SHP77 (cell line): ENCODE measurements at regions not wholly inside any gene's neighbourhood (a gene's known extent, or its start where the extent isn't known, plus 50 kb on each side); places are given as distances from the start of the nearest gene placed in this dataset.
"Not testable (repeated sequence)": the region's sequence is repeated elsewhere in the genome, so short reads cannot be mapped to it uniquely, and the experiment has no call there.

Experiments used
- DNase-seq, 2 experiments: peaks; one replicate each; lab custom pipeline; 2025; lab: John Stamatoyannopoulos, UW

DNA sequence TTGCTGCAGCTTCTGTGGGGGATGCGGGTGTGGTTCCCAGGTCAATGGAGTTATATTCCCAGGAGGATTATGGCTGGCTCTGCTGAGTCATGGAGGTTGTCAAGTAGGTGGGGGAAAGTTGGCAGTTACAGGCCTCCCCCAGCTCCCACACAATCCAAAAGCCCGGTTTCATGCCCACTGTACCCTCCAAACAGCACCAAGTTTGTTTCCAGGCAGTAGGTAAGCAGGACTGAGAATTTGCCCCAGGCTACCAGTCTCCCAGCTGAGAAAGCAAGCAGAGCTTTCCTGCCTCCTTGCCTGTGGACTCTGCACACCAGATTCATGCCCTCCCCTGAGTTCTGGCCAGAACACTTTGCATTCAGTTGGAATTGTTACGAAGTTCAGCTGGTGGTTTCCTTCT is 578.2 kb downstream of the MEI4 start:
- DNase-seq: no peak

DNA sequence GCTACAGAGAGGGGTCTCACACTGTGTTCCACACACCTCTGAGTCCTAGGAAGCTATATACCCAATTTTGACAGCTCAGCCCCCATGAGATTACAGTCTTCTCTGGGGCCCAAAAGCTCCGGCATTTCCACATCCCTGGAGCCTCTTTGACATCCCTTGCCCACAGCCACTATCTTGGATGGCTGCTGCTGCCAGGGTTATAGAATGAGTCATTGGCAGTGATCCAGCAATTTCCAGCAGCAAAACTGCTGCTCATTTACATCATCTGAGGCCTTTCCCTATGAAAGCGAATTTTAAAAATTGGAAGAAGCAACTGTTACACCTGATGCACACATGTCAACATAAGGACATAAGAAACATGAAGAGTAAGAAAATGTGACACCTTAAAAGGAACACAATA is 590.7 kb downstream of the MEI4 start:
- peak in 1 of 2 experiments; percentile 14 for DNase-seq

DNA sequence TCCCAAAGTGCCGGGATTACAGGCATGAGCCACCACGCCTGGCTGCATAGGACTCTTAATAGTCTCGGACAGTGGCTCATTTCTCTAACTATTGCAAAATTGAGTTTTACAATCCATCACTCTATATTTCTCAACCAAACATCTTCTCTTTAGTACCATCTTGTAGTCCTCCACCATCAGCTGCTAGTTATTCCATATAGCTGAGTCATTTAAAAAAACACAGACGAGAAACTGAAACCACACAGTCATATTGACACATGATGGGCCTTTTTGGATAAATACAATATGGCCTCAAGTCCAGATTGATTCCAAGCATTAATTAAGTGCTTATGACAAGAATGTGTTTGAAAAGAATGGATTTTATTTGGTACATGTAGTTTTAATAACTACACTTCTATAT is 599.1 kb downstream of the MEI4 start:
- DNase-seq: no peak

DNA sequence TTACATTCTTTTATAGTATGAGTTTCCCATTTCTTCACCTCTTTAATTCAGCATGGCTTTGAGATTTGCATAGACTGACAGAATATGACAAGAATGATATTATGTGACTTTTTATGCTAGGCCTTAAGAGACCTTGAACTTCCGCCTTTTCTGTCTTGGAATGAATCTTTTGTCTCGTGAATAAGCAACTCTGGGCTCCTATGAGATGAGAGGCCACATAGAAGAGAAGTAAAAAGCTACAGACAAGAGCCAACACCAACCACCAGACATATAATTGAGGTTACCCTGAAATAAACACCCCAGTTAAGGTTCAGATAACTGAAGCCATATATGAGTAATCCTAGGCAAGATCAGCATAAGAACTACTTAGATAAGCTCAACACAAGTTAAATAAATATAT is 600.8 kb downstream of the MEI4 start:
- no peak for DNase-seq

DNA sequence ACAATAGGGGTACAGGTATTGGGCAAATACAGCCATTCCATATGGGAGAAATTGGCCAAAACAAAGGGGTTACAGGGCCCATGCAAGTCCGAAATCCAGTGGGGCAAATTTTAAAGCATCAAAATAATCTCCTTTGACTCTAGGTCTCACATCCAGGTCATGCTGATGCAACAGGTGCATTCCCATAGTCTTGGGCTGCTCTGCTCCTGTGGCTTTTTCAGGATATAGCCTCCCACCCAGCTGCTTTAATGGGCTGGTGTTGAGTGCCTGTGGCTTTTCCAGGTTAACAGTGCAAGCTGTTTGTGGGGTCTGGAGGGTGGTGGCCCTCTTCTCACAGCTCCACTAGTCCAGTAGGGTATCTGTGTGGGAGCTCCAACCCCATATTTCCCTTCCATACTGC is 607.1 kb downstream of the MEI4 start:
- DNase-seq: no peak

DNA sequence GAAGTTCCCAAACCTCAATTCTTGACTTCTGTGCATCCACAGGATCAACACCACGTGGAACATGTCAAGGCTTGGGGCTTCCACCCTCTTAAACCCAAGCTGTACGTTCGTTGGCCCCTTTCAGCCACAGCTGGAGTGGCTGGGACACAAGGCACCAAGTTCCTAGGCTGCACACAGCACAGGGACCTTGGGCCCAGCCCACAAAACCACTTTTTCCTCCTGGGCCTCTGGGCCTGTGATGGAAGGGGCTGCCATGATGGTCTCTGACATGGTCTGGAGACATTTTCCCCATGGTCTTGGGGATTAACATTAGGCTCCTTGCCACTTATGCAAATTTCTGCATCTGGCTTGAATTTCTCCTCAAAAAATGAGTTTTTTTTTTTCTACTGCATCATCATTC is 606.9 kb upstream of the IRAK1BP1 start:
- DNase-seq: not testable (repeated sequence)

DNA sequence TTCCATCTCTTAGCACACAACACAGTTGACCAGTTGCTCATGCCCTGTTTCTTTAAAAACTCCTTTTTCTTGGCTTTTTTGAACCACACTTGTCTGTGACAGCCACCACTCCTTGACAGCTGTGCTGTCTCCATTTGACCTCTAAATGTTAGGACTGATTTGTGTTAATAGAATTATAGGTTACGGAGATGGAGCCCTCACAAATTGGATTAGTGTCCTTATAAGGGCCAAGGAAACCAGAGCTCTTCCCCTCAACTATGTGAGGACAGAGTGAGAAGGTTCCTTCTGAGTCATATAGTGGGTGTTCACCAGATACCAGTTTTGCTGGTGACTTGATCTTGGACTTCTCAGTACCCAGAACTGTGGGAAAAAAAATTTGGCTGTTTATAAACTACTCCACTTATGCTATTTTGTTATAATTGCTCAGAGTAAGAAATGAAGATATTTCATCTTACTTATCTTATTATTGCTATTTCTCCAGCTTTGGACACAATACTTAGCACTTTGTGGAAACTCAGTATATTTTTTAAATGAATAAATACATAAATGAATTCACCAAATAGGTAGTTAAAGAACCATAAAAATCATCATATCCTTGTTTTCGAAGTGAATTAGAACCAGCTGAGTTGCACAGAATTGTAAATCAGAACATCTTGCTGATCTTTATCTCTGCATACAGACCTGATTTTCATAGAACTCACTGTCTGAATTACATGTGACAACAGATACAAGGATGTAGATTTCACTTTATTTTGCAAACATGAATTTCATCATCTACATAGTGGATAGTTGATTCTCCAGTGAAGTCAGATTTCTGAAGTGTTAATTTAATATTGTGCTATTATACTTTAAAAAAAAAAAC is 598.5 kb upstream of the IRAK1BP1 start:
- no peak for DNase-seq

DNA sequence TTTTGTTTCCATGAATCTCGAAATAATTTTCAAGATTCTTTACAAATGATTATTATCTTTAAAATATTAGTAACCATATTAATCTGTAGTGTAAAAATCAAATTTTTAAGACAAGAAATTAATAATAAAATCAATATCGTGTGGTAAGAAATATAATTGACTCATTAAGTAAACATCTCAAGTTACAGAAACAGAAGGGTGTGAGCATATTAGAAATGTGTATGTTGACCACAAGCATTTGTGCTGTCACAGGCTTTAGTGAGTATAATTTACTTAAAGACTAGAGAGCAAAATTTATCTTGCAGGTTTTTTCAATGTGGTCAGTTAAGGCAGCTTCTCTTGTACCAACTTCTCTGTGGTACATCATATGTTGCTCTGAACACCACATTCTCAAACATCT is 566.5 kb upstream of the IRAK1BP1 start:
- no peak for DNase-seq

DNA sequence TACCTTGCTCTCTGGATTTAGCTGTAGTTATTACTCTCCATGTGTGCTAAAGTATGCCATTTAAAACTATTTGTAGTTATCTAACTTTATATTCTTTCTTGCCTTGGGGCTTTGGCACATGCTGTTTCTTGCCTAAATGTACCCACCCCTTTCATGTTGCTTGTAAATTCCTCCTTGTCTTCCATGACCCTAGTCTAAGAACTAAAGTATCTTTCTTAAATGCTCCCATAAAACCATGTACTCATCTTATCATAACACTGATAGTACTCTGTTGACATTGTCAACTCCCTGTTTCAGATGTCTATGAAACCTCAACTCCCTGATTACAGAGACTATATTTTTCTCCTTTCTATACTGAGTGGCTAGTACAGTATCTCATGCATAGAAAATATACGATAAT is 564.9 kb upstream of the IRAK1BP1 start:
- no peak for DNase-seq

DNA sequence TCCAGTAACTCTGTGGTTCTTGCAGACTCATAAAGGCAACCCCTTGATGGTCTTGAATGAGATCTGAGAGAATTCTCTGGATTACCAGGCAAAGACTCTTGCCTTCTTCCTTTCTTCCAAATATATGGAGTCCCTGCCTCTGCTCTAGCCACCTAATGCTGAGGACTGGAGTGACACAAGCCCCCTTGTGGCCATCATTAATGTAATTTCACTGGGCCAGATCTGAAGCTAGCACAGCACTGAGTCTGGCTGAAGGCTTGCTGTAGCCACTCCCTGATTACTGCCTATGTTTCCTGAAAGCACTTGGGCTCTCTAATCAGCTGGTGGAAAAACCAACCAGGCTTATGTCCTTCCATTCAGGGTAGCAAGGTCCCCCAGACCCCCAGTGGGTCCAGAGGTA is 559.3 kb upstream of the IRAK1BP1 start:
- DNase-seq: no peak

DNA sequence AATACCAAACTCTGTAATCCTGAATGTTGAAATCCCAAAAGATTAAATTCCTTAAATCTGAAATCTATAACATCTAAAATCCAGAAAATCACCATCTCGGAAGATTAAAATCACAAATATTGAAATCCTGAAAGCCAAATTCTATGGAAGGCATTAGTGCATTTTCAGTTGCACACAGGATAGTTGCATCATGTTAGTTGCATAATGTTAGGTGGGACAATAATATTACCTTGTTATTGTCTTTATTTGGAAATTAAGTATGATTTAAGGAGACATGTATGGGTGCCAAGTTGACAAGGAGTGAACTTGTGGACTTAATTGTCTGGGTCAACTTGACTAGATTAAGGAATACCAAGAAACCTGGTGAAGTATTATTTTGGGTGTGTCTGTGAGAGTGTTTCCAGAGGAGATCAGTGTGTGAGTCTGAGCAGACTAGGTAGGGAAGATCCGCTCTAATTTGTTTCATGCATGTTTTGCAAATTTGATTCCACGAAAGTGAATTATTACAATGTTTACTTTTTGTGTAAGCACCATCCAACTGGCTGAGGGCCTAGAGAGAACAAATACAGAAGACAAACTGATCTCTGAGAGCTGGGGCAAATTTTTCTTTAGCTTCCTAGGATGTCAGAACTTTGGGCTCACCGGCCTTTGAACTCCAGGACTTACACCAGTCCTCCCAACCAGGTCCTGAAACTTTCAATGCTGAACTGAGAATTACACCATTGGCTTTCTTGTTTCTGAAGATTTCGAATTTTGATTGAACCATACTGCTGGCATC is 545.1 kb upstream of the IRAK1BP1 start:
- DNase-seq: no peak

DNA sequence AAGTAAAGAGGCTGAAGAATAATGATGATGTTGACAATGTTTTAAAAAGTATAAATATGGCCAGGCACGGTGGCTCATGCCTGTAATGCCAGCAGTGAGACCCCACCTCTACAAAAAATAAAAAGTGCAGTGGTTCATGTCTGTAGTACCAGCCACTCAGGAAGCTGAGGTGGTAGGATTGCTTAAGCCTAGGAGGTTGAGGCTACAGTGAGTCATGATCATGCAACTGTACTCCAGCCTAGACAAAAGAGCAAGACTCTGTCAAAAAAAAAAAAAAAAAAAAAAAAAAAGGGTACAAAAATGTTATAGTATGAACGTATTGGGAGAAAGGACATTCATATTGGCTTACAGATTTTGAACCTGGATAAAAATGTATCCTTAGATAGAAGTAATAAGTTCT is 543.1 kb upstream of the IRAK1BP1 start:
- DNase-seq: no peak

DNA sequence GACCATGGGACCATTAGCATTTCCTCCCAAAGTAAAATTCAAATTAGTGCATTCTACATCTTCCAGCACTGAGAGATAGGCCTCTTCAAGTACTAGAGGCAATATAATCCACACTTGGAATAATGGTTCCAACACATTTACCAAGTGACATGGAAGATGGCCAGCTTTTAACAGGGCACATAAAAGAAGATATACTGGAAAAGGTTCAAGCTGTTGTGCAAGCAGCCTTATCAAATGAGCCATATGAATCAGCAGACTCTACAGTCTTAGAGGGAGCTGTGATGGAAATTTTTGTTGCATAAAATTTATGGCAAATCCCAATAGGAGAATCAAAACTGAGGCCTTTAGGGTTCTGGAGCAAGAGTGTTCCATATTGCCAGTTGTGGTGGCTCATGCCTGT is 526.6 kb upstream of the IRAK1BP1 start:
- DNase-seq: no peak

DNA sequence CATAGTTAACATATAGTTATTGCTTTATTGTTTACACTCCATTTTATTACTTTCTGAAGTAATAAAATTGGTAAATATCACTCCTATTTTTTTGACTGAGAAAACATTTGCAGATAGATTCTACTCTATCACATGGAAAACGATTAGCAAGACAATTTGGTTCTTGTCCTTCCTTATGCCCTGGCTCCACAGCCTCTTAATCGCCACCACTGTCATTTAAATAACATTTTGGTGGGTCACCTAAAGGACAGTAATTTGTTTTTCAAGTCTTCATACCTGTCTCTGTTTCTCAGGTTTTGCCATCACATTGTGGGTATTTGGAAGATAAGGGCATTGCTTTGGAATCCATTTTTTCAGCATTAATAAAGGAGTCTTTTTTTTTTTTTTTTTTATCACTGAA is 521.5 kb upstream of the IRAK1BP1 start:
- no peak for DNase-seq

DNA sequence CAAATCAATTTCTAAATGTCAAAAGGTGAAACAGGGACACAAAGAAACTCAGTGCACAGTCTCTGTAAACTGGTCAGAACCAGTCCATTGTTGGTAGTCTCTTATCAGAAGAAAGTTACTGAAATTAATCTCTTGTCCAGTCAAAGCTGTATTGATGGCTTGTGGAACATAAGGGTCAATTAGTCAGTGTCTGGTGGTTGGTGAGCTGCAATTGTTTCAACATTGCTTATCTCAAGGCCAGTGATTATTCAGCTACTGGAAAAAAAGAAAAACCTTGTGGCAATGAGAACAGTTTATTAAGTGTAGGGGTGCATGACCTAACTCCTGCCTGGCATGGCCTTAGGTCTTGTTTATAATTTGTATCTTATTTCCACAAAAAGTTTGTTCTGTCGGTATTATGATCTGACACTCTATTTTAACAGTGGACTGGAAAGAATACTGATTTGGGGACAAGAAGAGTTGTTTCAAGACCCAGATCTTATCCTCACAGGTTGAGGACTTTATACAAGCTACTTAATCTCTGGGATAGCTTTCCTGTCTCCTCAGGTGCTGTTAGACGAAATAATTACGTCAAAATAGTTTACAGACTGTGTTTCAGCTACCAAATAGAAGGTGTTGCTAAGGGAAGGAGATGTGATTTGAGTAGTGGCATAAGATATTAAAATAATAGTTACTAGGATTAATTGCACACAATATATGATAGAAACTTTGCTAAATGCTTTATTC is 520.0 kb upstream of the IRAK1BP1 start:
- no peak for DNase-seq

DNA sequence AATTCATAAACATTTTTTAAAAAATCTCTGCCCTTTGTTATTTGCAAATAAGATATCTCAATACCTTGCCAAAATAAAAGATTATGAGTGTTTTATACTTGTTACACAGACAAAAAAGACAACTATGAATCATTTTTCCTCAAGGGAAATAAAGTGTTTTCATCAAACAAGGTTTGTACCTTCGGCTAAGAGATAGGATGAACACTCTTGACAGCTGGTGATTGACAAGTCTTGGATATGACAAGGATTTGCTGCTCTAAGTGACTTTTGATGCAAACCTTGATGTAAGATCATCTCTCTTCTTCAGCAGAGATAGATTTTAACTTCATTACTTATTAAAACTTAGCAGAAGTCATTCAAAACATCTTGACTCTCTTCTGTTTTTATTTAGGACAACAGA is 514.3 kb upstream of the IRAK1BP1 start:
- DNase-seq: no peak

DNA sequence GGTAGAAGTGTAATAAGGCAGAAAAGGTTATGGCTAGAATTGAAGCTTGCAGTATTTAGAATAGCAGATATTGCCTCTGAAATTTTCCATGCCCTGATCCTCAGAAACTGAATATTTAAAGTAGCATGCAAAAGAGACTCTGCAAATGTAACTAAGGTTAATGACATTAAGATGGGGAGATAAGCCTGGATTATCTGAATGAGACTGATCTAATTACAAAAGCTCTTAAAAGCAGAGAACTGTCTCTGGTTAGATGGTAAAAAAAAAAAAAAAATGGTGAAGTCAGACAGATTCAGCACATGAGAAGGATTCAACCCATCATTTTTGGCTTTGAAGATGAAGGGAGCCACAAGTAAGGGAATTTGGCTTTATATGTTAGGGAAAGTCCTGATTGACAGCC is 503.7 kb upstream of the IRAK1BP1 start:
- no peak for DNase-seq

DNA sequence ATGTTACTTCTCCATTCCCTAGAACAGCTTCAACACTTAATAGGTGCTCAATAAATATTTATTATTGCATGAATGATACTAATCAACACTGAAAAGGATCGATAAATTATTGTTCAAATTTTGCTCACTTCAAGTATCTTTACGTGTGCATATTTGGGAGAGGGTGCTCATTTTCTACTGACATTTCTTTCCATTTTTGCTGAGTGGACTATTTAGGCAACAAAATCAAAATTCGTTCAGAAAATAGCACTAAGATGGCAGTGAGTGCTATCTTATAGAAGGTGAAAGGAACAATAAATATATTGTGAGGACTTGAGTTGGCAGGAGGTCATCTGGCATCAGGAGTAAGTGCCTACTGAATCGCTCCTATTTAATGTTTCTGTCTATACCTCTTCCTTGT is 501.9 kb upstream of the IRAK1BP1 start:
- no peak for DNase-seq

DNA sequence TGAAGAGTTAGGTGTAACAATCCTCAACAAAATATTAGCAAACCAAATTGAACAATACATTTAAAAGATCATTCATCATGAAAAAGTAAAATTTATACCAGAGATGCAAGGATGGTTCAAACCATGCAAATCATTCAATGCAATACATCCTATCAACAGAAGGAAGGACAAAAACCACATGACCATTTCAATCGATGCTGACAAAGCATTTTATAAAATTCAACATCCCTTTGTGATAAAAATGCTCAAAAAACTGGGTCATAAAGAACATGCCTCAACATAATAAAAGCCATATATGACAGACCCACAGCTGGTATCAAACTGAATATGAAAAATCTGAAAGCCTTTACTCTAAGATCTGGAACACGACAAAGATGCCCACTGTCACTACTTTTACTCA is 490.3 kb upstream of the IRAK1BP1 start:
- DNase-seq: no peak

DNA sequence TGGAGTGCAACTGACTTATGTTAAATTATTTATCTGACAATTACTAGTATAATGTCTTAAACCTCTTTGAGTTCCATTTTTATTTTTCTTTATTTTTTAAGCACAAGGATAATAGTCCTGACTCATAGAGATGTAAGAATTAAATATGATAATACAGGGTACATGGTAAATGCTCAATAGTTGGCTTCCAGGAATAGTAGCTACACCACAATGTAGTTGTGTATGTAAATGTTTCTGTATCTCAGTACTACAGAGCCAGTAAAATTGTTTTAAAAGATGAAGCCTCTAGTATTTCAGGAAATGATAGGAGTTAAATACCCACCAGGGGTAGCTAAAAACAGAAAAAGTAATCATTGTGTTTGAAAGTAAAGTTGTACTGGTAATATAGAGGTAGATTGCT is 487.4 kb upstream of the IRAK1BP1 start:
- DNase-seq: no peak

DNA sequence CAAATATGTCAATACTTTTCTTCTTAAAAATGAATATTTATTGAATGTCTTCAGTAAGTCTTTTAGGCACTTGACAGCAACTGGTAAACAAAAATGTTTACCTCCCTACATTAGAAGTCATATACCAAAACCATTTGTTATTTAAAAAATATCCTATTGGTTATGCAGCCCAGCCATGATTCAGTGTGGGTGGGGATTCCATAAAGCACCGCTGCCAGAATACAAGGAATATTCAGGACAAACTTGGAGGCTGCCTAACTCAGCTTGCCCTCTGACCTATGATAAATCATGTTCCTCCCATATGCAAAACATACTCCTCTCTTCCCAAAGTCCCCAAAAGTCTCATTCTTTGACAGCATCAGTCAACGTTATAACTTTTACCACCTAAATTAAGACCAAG is 486.8 kb upstream of the IRAK1BP1 start:
- DNase-seq: no peak

DNA sequence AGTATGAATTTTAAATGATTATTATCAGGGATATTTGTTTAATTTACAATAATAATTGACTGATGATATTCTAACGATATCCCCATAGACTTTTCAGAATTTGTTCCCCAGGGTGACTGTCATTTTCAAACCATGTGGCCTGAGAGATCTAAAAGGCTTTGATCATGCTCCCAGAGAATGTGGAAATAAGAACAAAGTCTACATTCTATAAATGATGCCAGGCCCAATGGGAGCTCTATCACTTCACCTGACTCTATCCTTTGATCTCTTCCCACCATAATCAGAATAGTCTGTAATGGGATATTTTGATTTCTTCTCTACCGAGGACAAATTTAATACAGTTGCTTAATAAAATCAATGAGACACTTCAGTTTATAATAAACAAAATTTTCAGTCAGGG is 483.4 kb upstream of the IRAK1BP1 start:
- DNase-seq: no peak

DNA sequence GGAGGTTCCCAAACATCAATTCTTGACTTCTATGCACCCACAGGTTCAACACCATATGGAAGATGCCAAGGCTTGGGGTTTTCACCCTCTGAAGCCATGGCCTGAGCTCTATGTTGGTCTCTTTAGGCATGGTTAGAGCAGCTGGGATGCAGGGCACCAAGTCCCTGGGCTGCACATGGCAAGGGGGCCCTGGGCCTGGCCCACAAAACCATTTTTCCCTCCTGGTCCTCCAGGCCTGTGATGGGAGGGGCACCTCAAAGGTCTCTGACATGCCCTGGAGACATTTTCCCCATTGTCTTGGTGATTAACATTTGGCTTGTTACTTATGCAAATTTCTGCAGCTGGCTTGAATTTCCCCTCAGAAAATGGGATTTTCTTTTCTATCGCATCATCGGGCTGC is 480.5 kb upstream of the IRAK1BP1 start:
- not testable (repeated sequence) for DNase-seq
